ENCODE measurements at regions not wholly inside any gene's neighbourhood (a gene's known extent, or its start where the extent isn't known, plus 50 kb on each side); places are given as distances from the start of the nearest gene placed in this dataset.
"Not testable (repeated sequence)": the region's sequence is repeated elsewhere in the genome, so short reads cannot be mapped to it uniquely, and the experiment has no call there.

GRCh38 chr7:152922318-152923081, 162.9 kb downstream of the ACTR3B start:
- FAIRE-seq: no peak
- DNase-seq (ENCODE audit: insufficient read length): no peak
- TF ChIP-seq POLR2A (IDR thresholded peaks at IDR 0.05; ENCODE audit: low read depth, low read length) (no peak), POLR2AphosphoS5 (IDR thresholded peaks at IDR 0.05; ENCODE audit: low read depth, low read length) (no peak), TAF1 (IDR thresholded peaks at IDR 0.05; ENCODE audit: borderline replicate concordance, low read depth, low read length) (no peak)

GRCh38 chr7:152923711-152924110, 164.2 kb downstream of the ACTR3B start:
- no peak for FAIRE-seq
- no peak for DNase-seq (ENCODE audit: insufficient read length)
- no peak for TF ChIP-seq TAF1 (IDR thresholded peaks at IDR 0.05; ENCODE audit: borderline replicate concordance, low read depth, low read length)
- TF ChIP-seq POLR2AphosphoS5 (IDR thresholded peaks at IDR 0.05; ENCODE audit: low read depth, low read length): no peak
- no peak for TF ChIP-seq POLR2A (IDR thresholded peaks at IDR 0.05; ENCODE audit: low read depth, low read length)

- FAIRE-seq (no peak), DNase-seq (ENCODE audit: insufficient read length) (no peak)
- TF ChIP-seq POLR2A (IDR thresholded peaks at IDR 0.05; ENCODE audit: low read depth, low read length) (no peak), TAF1 (IDR thresholded peaks at IDR 0.05; ENCODE audit: borderline replicate concordance, low read depth, low read length) (no peak), POLR2AphosphoS5 (IDR thresholded peaks at IDR 0.05; ENCODE audit: low read depth, low read length) (no peak)
Measured at GRCh38 chr7:152924238-152924637, 164.7 kb downstream of the ACTR3B start.

- DNase-seq (ENCODE audit: insufficient read length) (no peak), FAIRE-seq (no peak)
- no peak for TF ChIP-seq POLR2A (IDR thresholded peaks at IDR 0.05; ENCODE audit: low read depth, low read length)
- TF ChIP-seq TAF1 (IDR thresholded peaks at IDR 0.05; ENCODE audit: borderline replicate concordance, low read depth, low read length): no peak
- no peak for TF ChIP-seq POLR2AphosphoS5 (IDR thresholded peaks at IDR 0.05; ENCODE audit: low read depth, low read length)
Measured at GRCh38 chr7:152924826-152925411, 165.4 kb downstream of the ACTR3B start.

- FAIRE-seq (no peak), DNase-seq (ENCODE audit: insufficient read length) (no peak)
- TF ChIP-seq POLR2AphosphoS5 (IDR thresholded peaks at IDR 0.05; ENCODE audit: low read depth, low read length) (no peak), POLR2A (IDR thresholded peaks at IDR 0.05; ENCODE audit: low read depth, low read length) (no peak), TAF1 (IDR thresholded peaks at IDR 0.05; ENCODE audit: borderline replicate concordance, low read depth, low read length) (no peak)
Measured at GRCh38 chr7:152925412-152926147, 166.0 kb downstream of the ACTR3B start.

GRCh38 chr7:152931633-152932032, 172.1 kb downstream of the ACTR3B start:
- TF ChIP-seq POLR2AphosphoS5 (IDR thresholded peaks at IDR 0.05; ENCODE audit: low read depth, low read length): no peak
- TF ChIP-seq TAF1 (IDR thresholded peaks at IDR 0.05; ENCODE audit: borderline replicate concordance, low read depth, low read length): no peak
- no peak for TF ChIP-seq POLR2A (IDR thresholded peaks at IDR 0.05; ENCODE audit: low read depth, low read length)
- FAIRE-seq (no peak), DNase-seq (ENCODE audit: insufficient read length) (no peak)

GRCh38 chr7:152937282-152937681, 177.7 kb downstream of the ACTR3B start:
- no peak for TF ChIP-seq POLR2AphosphoS5 (IDR thresholded peaks at IDR 0.05; ENCODE audit: low read depth, low read length)
- FAIRE-seq (no peak), DNase-seq (ENCODE audit: insufficient read length) (no peak)

GRCh38 chr7:152946616-152947015, 187.1 kb downstream of the ACTR3B start:
- DNase-seq (ENCODE audit: insufficient read length); FAIRE-seq: not testable (repeated sequence)

- FAIRE-seq (no peak), DNase-seq (ENCODE audit: insufficient read length) (no peak)
- TF ChIP-seq POLR2AphosphoS5 (IDR thresholded peaks at IDR 0.05; ENCODE audit: low read depth, low read length) (no peak), POLR2A (IDR thresholded peaks at IDR 0.05; ENCODE audit: low read depth, low read length) (no peak), TAF1 (IDR thresholded peaks at IDR 0.05; ENCODE audit: borderline replicate concordance, low read depth, low read length) (no peak)
Measured at GRCh38 chr7:152947686-152948085, 188.1 kb downstream of the ACTR3B start.

- no peak for DNase-seq (ENCODE audit: insufficient read length)
- no peak for FAIRE-seq
- TF ChIP-seq TAF1 (IDR thresholded peaks at IDR 0.05; ENCODE audit: borderline replicate concordance, low read depth, low read length): no peak
- no peak for TF ChIP-seq POLR2A (IDR thresholded peaks at IDR 0.05; ENCODE audit: low read depth, low read length)
Measured at GRCh38 chr7:152949253-152949652, 189.7 kb downstream of the ACTR3B start.

GRCh38 chr7:152949790-152950189, 190.2 kb downstream of the ACTR3B start:
- DNase-seq (ENCODE audit: insufficient read length) (no peak), FAIRE-seq (no peak)
- no peak for TF ChIP-seq POLR2AphosphoS5 (IDR thresholded peaks at IDR 0.05; ENCODE audit: low read depth, low read length)
- no peak for TF ChIP-seq POLR2A (IDR thresholded peaks at IDR 0.05; ENCODE audit: low read depth, low read length)
- no peak for TF ChIP-seq TAF1 (IDR thresholded peaks at IDR 0.05; ENCODE audit: borderline replicate concordance, low read depth, low read length)

- no peak for DNase-seq (ENCODE audit: insufficient read length)
- FAIRE-seq: no peak
- TF ChIP-seq TAF1 (IDR thresholded peaks at IDR 0.05; ENCODE audit: borderline replicate concordance, low read depth, low read length) (no peak), POLR2AphosphoS5 (IDR thresholded peaks at IDR 0.05; ENCODE audit: low read depth, low read length) (no peak), POLR2A (IDR thresholded peaks at IDR 0.05; ENCODE audit: low read depth, low read length) (no peak)
Measured at GRCh38 chr7:152956006-152956405, 196.5 kb downstream of the ACTR3B start.
